NCI-H510A treated with DMSO at 0.1 percent for 48 hours (cell line): ENCODE measurements at regions not wholly inside any gene's neighbourhood (a gene's known extent, or its start where the extent isn't known, plus 50 kb on each side); places are given as distances from the start of the nearest gene placed in this dataset.
"Not testable (repeated sequence)": the region's sequence is repeated elsewhere in the genome, so short reads cannot be mapped to it uniquely, and the experiment has no call there.

Source experiments
- DNase-seq: peaks from one replicate; lab custom pipeline; 2025; lab: John Stamatoyannopoulos, UW

DNA sequence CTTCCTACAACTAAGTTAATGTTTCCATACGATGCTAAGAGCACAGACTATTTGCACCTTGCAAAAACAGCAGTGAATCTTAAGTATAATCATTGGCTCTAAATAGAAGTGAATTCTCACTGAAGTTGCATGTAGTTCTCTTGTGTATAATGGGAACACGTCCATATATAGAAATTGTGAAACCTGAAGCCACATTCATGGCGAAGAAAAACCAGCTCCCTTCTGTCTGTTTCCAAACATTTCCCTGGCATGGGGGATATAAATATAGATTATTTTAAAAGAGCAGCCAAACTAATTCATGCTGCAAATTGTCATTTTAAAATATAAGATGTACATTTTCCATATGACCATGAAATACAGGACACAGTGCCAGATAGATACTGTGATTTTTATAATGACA, 71.1 kb downstream of the TRAM1L1 start:
- no peak for DNase-seq

DNA sequence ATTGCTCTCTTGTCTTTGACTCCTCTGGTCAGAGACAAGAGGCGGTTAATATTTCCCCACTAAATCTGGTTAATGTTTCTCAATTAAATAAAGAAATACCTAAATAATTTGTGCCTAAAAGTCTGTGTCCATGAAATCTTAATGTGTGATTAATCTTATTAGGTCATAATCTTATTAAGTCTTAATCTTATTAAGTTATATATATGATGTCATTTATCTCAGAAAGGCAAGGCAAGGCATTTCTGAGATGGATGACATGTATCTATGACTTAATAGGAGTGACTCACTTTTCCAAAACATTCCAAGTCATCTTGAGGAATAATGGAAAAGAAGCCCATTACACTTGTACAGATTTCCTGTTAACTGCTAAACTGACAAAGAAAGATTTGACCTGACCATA, 74.7 kb downstream of the TRAM1L1 start:
- DNase-seq = no peak

DNA sequence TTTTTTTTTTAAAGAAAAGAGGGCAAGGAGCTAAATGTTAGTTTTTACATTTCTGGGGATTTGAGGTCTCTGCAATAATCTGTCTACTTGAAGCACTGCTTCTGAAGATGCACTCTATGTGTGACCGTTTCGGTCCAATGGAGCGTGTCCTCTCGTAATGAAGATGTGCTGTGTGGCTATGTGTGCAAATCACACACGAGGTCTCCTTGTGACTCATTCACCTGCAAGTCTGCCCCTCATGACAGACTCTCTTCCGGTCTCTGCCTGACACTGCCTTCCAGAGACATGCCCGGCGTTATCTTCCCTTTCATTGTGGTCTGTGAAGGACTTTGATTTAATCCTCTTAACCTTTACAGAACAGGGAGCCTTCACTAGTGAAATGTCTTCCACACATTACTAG, 84.3 kb downstream of the TRAM1L1 start:
- peak; percentile 13 for DNase-seq

DNA sequence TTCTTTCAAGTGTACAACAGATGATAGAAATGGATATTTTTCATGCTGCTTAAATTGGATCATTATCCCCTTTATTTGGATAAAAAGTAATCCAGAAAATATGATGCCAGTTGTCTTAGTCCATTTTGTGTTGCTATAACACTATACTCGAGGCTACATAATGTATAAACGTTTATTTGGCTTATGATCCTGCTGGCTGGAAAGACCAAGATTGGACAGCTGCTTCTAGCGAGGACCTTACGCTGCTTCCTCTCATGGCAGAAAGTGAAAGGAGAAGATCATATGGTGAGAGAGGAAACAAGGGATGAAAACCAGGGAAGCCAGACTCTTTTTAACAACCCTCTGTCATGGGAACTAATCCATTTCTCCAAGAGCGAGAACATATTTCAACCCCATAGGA, 102.7 kb downstream of the TRAM1L1 start:
- no peak for DNase-seq

DNA sequence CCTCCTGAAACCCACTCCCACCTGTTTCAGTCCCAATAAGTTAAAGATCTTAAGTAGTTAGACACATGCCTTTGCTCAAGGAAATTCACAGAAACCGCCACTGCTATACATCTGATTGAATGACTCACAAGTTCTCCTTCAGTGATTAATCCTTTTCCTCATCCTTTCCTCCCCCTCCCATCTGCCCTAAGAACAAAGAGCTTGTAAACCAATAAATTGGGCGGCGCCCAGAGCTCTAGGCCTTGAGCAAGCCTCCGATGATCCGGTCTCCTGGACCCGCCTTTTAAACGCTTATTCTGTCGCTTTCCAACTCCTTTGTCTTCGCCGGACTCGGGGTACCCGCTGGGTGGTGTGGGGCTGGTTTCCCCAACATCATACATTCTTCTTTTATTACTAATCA, 104.9 kb downstream of the TRAM1L1 start:
- not testable (repeated sequence) for DNase-seq

DNA sequence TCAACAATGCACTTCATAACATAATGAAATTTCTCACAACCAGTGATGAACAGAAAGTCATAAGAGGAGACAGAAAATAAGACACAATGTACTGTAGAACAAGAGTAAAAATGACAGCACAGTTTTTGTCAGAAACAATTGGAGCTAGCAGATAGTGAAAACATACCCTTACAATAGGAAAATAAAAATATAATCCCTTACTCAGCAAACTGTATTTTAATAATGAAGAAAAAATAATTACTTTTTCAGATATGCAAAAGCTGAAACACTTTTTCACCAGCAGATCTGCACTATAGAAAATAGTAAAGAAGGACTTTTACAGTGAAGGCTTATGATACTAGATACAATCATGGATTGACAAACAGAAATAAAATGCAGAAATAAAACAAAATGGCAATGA, 126.3 kb downstream of the TRAM1L1 start:
- no peak for DNase-seq

DNA sequence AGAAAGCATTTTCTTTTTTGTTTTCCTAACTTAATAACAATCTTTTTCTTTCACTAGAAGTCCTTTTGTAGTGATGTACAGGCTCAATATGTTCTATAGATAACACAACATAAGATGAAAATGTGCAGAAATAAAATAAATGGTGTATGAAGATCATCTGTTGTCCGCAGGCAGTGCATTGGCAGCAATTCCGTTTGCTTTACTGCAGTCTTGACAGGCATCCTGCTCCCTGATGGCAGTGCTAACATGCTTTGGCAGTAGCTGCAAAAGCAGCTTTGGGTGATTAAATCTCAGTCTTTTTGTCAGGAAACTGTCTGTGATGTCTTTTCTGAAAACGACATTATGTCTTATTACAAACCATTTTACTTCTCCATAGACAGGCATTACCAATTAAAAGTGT, 131.4 kb downstream of the TRAM1L1 start:
- DNase-seq = no peak

DNA sequence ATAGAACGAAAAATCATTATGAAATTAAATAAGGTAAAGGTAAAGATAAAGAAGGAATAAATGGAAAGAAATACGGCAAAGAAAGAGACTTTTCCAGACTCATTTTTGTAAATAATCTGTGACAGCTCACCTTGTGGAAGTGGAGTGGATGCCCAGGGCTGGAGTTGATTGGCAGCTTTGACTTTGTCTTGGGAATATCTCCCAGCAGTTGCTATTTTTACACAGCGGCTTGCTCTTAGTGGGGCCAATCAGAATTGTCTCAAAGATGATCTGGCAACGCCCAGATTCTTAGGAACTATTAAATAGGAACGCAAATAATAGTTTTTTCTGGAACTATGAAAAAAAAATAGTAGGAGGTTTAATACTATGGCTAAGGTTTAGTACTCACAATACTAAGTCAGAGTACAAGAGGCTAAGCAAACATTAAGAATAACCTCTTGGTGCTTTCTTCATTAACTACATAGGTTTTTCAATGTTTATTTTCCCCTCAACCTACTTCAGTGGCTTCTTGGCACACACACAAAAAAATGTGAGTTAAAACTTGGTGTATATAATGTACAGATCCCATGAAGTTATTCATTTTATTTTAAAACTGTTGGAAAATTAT, 132.7 kb downstream of the TRAM1L1 start:
- no peak for DNase-seq

DNA sequence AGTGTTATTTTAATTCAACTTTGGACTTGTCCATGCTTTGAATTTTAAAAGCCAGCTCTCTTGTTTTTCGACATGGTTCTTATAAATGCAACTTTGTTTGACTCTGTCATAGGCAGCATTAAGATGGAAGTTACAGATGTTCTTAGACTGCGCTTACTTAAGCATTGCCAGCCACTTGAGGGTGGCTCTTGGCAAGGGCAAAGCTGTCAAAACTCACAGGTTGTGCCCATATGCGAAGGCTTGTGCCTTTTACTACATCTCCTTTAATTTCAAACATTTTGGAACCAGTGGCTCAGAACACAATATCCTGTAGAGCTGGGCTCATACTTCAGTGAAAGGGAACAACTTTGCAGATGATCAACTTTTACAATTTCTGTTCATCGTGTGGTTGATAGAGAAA, 135.5 kb downstream of the TRAM1L1 start:
- no peak for DNase-seq

DNA sequence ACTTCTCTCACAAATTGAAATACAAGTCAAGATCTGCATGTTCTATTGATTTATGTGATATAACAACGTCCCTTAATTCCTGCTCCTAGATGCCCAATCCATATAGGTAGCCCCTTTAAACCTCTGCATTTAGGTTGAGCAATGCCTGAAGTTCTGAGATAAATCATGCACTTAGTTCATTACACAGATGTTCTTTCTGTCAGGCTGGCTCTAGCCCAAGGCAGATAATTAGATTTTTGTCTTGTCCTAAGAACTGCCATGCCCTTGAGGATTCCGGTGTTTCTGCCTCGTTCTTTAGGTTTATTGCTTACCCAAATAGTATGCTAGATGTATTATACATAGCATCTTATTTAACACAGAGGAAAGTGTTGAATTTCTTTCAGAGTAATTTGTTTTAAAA, 143.1 kb downstream of the TRAM1L1 start:
- no peak for DNase-seq

DNA sequence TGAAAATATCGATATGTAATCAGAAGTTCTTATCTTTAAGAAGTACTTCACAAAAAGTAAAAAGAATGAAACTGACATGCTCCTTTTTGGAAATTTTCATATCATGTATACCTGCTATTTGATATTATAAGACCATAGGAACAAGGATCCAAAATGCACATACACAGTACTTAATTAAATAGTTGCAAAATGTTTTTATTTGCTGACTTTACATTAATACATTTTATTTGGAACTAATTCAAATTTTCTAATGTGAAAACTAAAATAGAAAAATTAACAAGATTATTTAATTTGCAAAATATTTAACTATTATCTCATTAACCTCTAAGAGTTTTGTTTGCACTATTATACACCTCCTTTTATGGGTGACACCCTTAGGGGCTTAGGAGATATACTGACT, 155.0 kb downstream of the TRAM1L1 start:
- no peak for DNase-seq

DNA sequence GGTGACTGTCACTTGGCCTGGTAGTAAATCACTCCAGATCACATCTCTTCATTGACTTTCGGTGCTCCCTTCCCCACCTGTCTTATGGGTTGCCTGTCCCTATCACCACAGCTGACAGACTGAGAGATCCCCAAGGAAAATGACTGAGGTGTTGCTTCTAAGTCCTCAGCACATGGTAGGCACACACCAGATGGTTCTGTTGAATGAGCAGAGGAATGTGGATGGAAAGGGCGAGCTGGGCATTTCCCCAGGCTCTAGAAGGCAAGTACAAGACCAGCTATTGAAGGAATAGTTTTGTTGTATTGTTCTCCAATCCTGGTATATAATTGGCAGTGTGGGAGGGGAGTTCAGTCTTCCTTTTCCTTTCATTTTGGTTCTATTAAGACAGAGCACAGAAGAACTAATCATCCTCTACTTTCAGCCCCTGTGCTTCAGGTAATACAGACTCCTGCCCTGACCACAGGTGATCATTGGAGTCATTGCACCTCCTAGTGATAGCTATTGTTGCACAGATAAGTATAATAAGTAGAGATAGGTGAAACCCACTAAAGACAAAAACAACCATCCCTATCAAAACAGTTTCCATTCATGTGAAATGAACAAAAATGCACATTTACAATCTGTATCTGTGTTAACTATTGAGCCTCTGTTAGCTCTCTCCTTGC, 158.6 kb downstream of the TRAM1L1 start:
- no peak for DNase-seq

DNA sequence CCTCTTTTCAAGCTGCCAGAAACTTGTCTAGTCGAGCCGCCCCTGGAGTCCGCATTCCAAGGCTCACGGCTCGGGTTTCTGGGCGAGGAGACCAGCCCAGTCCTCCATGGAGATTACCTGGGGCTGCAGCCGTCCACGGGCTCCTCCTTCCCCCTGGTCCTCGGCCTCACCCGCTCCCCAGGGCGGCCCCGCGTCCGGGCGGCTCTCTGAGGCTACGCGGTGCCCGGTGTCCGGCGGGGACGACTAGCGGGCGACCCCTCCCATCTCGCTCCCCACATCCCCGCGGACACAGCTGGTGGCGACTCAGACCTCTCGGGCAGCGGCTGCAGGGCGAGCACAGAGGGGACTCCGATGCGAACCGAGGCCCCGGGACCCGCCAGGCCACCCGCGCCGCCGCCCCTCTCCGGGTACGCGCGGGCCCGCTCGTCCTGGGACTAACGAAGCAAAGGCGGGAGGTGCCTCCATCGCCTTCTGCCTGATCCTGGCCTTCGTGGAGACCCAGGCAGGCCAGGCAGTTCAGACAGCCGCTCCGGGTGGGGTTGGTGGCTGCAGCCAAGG, 159.4 kb downstream of the TRAM1L1 start:
- DNase-seq = no peak

DNA sequence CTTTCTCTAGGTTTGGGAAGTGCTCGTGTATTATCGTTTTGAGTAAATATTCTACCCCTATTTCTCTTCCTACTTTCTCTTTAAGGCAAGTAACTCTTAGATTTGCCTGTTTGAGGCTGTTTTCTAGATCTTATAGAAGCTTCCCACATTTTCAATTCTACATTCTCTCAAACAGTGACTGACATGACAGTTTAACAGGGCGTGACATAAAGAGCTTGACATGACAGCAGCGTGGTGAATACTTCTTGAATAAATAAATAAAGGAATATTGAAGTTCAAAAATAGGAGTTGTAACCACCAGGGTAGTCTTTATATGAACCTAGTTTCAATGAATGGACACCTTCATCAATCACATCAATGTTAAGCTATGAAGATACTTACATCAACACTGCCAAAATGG, 162.0 kb downstream of the TRAM1L1 start:
- DNase-seq = no peak

DNA sequence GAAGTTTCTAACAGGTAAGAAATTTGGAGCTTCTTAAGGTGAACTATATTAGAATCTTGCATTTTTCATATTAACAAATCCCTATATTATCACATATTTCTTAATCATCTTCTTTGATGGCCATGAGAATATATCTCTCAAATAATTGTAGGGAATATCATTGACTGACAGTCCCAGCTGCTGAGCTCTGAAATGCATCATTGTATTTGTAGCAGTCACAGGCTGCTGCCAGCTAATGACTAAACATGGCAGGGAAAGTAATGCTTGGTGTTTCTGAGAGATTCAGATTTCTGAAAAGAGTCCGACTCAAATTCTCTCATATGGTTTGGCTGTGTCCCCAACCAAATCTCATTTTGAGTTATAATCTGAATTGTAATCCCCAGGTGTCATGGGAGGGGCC, 171.9 kb downstream of the TRAM1L1 start:
- DNase-seq = no peak

DNA sequence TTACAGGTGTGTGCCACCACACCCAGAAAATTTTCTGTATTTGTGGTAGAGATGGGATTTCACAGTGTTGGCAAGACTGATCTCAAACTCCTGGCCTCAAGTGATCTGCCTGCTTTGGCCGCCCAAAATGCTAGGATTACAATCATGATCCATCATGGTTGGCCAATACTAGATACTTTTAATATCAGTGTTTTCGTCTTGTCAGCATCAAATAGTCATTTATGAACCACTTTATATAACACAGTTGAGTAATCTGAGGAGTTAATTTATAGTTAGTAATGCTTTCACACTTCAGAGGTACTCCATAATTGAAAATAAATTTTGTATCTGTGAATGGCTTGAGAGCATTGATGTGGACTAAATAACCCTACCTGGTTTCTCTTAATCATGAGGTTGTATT, 178.6 kb downstream of the TRAM1L1 start:
- no peak for DNase-seq

DNA sequence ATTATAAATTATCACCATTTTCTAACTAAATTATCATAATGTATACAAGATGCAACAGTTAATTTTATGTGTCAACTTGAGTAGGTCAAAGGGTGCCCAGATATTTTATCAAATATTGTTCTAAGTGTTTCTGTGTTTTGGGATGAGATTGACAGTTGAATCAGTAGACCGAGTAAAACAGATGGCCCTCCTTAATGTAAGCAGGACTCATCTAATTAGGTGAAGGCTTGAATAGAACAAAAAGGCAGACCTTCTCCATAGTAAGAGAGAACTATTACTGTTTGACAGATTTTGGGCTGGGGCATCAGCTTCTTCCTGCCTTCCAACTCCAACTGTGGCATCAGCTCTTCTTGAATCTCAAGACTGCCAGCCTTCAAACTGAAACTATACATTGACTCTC, 185.8 kb downstream of the TRAM1L1 start:
- no peak for DNase-seq

DNA sequence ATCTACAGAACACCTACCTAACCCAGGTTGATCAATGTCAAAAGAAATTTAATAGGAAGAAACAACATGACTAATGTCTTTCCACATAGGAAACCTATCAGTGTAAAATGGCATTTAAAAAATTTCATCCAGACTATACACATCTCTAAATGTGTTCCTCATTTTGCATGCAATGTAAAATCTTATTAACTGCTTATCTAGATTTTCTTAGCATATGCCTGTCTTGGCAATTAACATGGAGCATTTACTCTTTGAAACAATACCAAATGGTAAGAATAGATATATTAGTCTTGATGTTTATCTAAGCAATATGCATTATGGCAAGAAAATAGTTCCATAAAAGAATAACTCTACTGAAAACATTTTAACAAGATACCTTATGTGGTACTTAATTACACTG, 199.8 kb downstream of the TRAM1L1 start:
- DNase-seq = no peak

DNA sequence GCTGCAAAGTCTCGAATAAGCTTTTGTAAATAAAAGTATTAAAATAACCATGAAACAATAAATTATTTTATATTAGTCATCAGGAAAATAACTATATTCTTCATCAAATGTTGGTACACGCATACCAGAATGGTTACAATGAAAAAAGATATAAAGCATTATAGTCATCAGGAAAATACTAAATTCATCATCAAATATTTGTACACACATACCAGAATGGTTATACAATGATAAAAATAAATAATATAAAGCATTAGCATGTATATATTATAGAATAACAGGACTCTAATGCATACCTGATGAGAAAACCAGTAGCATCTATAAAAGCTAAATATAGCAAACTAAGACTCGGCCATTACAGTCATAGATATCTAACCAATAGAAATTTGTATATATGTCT, 202.9 kb downstream of the TRAM1L1 start:
- DNase-seq = no peak

DNA sequence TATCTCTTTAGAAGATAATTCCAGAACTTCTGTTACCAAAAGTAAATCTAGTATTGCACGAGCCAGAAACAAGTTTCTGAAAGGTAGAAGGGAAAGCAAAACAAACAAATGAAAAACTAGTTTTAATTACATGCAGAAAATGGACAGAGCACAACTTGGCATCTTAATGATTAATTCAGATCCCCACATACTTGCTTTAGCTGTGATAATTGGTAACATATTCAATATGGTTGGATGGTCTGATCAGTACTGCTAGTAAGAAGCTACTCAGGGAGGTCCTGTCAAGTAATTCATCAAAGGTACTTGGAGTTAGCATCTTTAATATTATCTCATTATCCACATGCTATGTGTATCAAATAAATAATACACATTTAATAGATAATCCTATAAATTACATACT, 204.3 kb downstream of the TRAM1L1 start:
- no peak for DNase-seq

DNA sequence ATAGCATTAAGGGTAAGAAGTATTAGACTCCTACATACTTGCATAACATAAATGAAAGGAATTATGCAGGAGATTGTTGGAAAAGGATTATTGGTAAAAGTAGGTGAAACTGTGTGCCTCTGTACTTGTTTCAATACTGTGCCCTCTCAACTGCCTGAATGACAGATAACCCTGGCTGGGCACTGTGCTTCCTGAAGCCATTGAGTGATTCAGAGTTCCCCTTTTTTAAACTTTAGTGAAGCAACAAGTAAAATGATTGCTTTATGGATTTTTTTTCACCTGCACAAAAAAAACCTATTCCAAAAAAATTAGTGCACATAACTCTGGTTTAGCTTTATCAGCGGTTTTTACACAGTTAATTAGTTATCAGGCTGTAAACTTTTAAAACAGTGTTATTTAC, 204.8 kb downstream of the TRAM1L1 start:
- DNase-seq = no peak

DNA sequence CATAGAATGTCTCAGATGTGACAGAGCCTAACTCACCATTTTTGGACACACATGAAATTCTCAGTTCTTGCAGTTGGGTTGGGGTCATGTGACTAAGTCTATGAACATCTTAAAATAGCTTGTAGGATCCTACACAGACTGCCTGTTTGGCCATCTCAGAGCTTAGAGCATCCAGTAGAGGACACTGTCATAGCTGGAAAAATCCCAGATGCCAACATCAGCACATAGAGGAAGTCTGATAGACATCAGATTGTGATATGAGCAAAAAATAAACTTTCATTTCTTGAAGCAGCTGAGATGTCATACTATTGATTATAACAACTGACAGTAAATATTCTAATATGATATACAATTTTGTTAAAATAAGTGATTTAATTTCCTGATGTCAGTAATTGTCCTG, 207.1 kb downstream of the TRAM1L1 start:
- DNase-seq = no peak

DNA sequence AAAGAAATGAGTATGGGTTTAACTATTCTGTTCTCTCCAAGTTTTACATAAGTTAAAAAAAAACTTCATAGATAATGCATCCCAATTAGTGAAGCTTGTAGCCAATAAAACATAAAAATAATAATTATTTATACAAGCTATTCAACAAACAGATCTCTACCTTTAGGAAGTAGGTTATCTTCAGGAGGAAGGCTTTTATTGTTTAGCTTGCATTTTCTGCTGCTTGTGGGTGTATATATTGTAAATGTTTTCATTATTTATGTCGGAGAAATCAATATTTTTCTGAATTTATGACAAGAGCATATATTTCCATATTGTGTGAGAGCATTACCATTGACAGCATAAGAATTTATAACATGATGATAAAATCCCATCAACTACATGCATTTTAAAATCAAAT, 208.3 kb downstream of the TRAM1L1 start:
- no peak for DNase-seq

DNA sequence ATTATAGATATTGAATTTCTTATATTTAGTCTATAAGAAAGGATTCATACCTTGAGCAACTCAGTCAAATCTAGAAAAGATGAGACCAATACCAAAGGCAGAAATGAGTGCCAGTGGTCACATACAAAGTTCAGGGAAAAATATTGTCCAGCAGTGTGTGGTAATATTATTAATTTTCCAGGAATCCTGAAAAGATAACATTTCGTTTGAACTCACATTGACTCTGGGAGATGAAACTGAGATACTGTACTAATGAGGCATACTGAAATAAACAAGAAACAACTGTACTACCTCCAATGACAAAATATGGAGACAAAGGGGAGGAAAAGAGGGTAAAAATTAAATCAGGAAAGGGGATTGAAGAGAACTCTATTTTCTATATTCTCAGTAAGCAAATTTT, 212.4 kb downstream of the TRAM1L1 start:
- DNase-seq = no peak
